HG02885 (cell line): ENCODE measurements at regions not wholly inside any gene's neighbourhood (a gene's known extent, or its start where the extent isn't known, plus 50 kb on each side); places are given as distances from the start of the nearest gene placed in this dataset.
"Not testable (repeated sequence)": the region's sequence is repeated elsewhere in the genome, so short reads cannot be mapped to it uniquely, and the experiment has no call there.

ENCODE experiments used
- ATAC-seq: cut with Tn5 transposase; IDR thresholded peaks from one replicate; pipeline ENCODE4 v1.9.1; 2021; ENCODE audit warnings: mild to moderate bottlenecking; ENCODE audit not compliant: unreplicated experiment, poor library complexity

GRCh38 chr10:45520476-45520875 lies 146.5 kb downstream of the ALOX5 start:
- no peak for ATAC-seq

DNA sequence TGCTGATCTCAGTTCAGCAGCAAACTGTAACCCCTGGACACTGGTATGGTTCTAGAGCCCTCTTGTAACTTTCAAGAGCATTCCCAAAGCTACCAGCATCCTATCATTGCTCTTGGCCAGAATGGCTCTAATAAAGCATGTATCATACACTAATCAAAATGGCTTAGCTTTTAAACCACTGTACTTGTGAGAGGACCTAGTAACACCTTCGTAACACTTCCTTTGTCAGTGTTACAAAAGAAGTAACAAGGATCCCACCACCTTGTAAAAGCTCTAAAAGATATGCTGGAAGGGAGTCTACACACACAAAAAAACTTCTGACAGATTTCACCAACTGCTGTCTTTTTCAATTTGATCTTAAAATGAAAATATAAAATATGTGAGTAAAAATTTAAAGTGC lies 144.7 kb downstream of the ALOX5 start:
- no peak for ATAC-seq

GRCh38 chr10:45515630-45516029 lies 141.6 kb downstream of the ALOX5 start:
- no peak for ATAC-seq

GRCh38 chr10:45514291-45515270 lies 140.6 kb downstream of the ALOX5 start:
- ATAC-seq, result no peak

DNA sequence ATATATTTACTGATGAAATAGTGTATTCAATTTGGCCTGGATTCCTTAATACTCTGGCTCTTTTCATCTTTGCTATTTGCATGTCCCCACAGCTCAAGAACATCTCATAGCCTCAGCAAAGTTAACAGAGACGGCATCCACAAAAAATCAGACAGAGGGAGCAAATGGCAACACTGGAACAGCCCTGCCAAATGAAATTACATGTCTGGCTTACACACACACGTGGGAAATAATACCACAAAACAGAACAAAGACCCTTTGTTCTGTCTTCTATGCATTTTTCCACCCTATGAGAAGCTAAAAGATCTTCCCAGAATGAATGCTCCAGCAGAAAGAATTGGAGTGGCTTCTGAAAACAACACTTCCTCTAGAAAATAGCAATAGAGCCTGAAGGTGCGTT lies 139.5 kb downstream of the ALOX5 start:
- no peak for ATAC-seq

DNA sequence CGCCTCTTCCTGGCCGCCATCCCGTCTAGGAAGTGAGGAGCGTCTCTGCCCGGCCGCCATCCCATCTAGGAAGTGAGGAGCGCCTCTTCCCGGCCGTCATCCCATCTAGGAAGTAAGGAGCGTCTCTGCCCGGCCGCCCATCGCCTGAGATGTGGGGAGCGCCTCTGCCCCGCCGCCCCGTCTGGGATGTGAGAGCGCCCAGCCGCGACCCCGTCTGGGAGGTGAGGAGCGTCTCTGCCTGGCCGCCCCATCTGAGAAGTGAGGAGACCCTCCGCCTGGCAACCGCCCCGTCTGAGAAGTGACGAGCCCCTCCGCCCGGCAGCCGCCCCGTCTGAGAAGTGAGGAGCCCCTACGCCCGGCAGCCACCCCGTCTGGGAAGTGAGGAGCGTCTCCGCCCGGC lies 137.9 kb downstream of the ALOX5 start:
- not testable (repeated sequence) for ATAC-seq

- ATAC-seq, result no peak
These were observed 135.5 kb downstream of the ALOX5 start for GRCh38 chr10:45509491-45509890.

GRCh38 chr10:45505311-45505710 lies 131.3 kb downstream of the ALOX5 start:
- no peak for ATAC-seq

DNA sequence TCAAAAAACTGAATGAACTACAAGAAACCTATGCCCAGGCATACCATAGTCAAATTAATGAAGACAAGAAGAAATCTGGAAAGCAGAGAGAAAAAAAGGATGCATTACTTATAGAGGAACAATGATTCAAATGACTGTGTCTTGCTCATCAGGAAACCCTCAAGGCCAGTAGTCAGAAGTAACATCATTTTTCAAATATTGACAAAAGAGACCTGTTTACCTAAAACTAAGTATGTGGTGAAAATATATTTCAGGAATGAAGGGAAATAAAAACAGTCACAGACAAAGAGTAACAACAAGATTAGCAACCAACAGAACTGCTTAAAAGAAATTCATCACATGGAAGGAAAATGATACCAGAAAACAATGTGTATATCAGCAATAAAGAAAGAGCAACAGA lies 128.4 kb downstream of the ALOX5 start:
- no peak for ATAC-seq

DNA sequence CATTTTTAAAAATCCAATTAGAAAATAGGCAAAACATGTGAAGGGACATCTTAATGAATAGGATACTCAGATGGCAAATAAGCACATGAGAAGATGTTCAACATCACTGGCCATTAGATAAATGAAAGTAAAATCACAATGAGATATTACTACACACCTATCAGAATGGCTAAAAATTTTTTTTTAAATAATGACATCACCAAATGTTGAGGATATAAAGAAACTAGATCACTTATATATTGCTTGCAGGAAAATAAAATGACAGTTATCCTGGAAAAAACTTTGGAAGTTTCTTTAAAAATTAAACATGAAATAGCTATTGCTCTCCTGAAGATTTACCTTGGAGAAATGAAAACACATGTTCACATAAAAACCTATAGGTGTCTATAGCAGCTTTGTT lies 127.8 kb downstream of the ALOX5 start:
- ATAC-seq, result no peak

- ATAC-seq, result no peak
These were observed 126.8 kb downstream of the ALOX5 start for GRCh38 chr10:45500798-45501197.

DNA sequence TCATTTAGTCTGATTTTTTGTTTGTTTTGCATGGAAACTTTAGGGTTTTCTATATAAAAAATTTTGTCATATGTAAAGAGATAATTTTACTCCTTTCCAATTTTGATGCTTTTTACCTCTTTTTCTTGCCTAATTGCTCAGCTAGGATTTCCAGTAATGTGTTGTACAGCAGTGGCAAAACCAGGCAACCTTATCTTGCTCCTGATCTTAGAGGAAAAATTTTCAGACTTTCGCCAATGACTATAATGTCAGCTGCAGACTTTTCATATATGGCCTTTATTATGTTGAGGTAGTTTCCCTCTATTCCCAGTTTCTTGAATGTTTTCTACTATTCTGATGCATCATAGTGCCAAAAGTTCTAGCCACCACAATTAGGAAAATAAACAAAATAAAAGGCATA lies 126.3 kb downstream of the ALOX5 start:
- no peak for ATAC-seq

DNA sequence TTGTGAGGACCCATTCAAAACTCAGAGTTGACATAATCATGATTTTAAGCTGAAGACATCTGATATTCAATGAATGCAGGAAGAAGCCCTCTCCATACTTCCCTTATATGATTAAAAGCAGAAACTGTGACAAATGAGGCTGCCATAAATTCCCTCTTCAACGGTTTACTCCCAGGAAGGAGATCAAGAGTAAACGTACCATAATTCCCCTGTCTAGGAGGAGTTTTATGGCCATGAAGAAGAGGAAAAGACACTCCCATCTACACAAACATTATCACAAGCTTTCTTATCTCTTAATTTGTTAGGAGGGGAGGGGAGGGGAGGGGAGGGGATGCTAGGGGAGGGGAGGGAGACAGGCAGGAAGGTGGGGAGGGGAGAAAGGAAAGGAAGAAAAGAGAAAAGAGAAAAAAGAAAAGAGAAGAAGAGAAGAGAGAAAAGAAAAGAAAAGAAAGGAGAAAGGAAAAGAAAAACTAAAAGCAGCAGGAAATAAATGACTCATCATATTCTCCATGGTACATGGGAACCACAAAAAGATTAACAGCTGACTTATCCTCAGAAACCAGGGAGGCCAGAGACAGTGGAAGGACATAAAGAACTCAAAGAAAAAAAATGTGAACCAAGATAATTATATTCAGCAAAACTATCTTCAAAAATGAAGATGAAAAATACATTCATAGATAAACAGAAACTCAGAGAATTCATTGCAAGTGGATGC lies 121.6 kb downstream of the ALOX5 start:
- no peak for ATAC-seq
